Fibroblast of lung (primary cell): ENCODE measurements at regions not wholly inside any gene's neighbourhood (a gene's known extent, or its start where the extent isn't known, plus 50 kb on each side); places are given as distances from the start of the nearest gene placed in this dataset.

ENCODE experiments used
- CTCF ChIP-seq, 2 donors: IDR thresholded peaks in 1 of 2; conservative IDR thresholded peaks in 1 of 2; 1 replicate in 1 of 2; 2 replicates in 1 of 2; pipeline ENCODE4 v1.5.1; 2011 to 2012; ENCODE audit warnings: low read length in 2 of 2, control low read depth in 1 of 2, inconsistent platforms in 1 of 2, low read depth in 1 of 2, mild to moderate bottlenecking in 1 of 2
- EZH2 ChIP-seq: IDR thresholded peaks from 2 replicates; pipeline ENCODE4 v1.5.1; 2012; ENCODE audit warnings: low read length, control low read depth, mild to moderate bottlenecking; ENCODE audit errors: missing control alignments

- TF ChIP-seq EZH2 = no peak
- no peak for TF ChIP-seq CTCF (conservative IDR thresholded peaks at IDR 0.05 in 1 of 2, IDR thresholded peaks at IDR 0.05 in 1 of 2; ENCODE audit: low read depth in 1 of 2, low read length in 2 of 2)
These were observed 354.3 kb downstream of the KIF4B start for GRCh38 chr5:155367841-155368240.
